ENCODE measurements at regions not wholly inside any gene's neighbourhood (a gene's known extent, or its start where the extent isn't known, plus 50 kb on each side); places are given as distances from the start of the nearest gene placed in this dataset.

- DNase-seq (ENCODE audit: extremely low read depth in 1 of 2, low read depth in 1 of 2) = no peak
Measured at GRCh38 chr7:46741938-46742540, 821.0 kb upstream of the IGFBP3 start.

GRCh38 chr7:46741181-46741580 is 820.1 kb upstream of the IGFBP3 start:
- no peak for DNase-seq (ENCODE audit: extremely low read depth in 1 of 2, low read depth in 1 of 2)

GRCh38 chr7:46739518-46740234 is 818.6 kb upstream of the IGFBP3 start:
- no peak for DNase-seq (ENCODE audit: extremely low read depth in 1 of 2, low read depth in 1 of 2)

DNA sequence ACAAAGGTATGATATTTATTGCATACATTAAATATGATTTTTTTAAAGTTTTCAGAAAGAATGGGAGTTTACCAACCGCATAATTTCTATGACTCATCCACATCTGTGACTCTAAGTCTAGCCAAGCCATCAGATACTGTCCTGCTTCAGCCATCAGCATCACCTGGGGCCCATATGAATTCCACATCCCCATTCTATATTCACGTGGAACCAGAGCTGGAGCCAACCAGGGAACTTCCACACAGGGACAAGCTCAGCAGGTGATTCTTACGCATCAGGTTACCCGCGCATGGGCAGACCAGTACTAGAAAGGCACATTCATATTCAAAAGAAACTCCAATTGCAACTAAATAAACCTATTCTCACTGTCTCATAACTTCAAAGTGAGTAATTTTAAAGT is 817.7 kb upstream of the IGFBP3 start:
- no peak for DNase-seq (ENCODE audit: extremely low read depth in 1 of 2, low read depth in 1 of 2)

- no peak for DNase-seq (ENCODE audit: extremely low read depth in 1 of 2, low read depth in 1 of 2)
Measured at GRCh38 chr7:46738165-46738564, 817.1 kb upstream of the IGFBP3 start.

- DNase-seq (ENCODE audit: extremely low read depth in 1 of 2, low read depth in 1 of 2) = no peak
Measured at GRCh38 chr7:46725838-46726237, 804.8 kb upstream of the IGFBP3 start.

- no peak for DNase-seq (ENCODE audit: extremely low read depth in 1 of 2, low read depth in 1 of 2)
Measured at GRCh38 chr7:46725136-46725535, 804.1 kb upstream of the IGFBP3 start.

DNA sequence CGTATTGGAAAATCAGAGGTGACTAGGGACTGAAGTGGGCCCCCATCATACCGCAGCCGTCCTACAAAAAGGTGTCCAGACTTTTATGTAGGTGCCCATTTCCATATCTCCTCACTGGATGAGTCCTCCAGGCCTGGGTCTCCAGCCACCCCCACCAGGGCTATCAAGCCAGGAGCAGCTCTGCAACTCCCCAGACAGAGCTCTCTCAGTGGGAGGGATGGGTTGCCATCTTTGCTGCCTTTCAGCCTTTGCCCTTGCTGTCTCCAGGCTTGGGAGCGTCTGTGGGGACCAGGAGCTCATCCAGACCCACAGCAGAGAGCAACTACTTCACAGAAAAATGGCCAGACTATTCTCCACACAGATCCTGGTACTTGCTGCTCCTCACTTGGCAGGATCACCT is 802.7 kb upstream of the IGFBP3 start:
- no peak for DNase-seq (ENCODE audit: extremely low read depth in 1 of 2, low read depth in 1 of 2)

- DNase-seq (ENCODE audit: extremely low read depth in 1 of 2, low read depth in 1 of 2) = no peak
Measured at GRCh38 chr7:46723003-46723402, 801.9 kb upstream of the IGFBP3 start.

GRCh38 chr7:46720761-46721160 is 799.7 kb upstream of the IGFBP3 start:
- DNase-seq (ENCODE audit: extremely low read depth in 1 of 2, low read depth in 1 of 2) = no peak

DNA sequence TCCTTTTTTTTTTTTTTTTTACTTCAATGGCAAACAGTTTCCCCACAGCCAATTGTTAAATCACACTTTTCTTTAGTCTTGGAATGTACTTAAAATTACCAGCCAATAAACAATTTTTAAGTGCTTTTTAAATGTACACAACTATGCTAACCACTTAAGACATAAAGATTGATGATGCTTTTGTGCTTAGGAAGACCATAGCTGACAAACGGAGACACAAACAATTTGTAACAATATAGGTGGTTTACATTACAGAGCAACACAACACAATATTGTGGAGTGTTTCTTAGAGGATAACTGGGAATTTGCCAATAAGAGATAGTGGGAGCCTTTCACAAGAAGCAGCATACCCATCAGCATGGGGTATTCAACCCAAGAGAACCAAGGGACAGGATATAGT is 798.5 kb upstream of the IGFBP3 start:
- no peak for DNase-seq (ENCODE audit: extremely low read depth in 1 of 2, low read depth in 1 of 2)

- DNase-seq (ENCODE audit: extremely low read depth in 1 of 2, low read depth in 1 of 2) = no peak
Measured at GRCh38 chr7:46716926-46717325, 795.9 kb upstream of the IGFBP3 start.

- no peak for DNase-seq (ENCODE audit: extremely low read depth in 1 of 2, low read depth in 1 of 2)
Measured at GRCh38 chr7:46715579-46715978, 794.5 kb upstream of the IGFBP3 start.

DNA sequence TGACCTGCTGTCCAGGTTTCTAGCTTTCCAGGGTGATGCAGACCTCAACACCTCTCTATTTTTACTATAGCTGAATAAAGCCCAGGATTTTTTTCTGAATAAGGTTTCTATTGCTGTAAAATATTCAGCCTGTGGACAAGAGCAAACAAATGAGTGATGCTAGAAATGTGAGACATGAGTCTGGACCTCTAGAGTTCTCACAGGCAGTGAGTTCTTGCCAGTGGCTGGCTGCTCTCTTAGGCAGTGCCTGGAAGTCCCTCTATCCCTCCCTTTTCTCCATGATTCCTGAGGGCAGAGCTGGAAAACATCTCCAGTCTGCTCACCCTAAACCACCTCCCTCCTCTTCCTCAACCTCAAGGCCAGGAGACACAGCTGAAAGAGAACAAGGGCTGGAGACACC is 793.8 kb upstream of the IGFBP3 start:
- no peak for DNase-seq (ENCODE audit: extremely low read depth in 1 of 2, low read depth in 1 of 2)

- DNase-seq (ENCODE audit: extremely low read depth in 1 of 2, low read depth in 1 of 2) = no peak
Measured at GRCh38 chr7:46713868-46714596, 793.0 kb upstream of the IGFBP3 start.

- DNase-seq (ENCODE audit: extremely low read depth in 1 of 2, low read depth in 1 of 2) = no peak
Measured at GRCh38 chr7:46710927-46711326, 789.9 kb upstream of the IGFBP3 start.

- DNase-seq (ENCODE audit: extremely low read depth in 1 of 2, low read depth in 1 of 2) = no peak
Measured at GRCh38 chr7:46707973-46708372, 786.9 kb upstream of the IGFBP3 start.

DNA sequence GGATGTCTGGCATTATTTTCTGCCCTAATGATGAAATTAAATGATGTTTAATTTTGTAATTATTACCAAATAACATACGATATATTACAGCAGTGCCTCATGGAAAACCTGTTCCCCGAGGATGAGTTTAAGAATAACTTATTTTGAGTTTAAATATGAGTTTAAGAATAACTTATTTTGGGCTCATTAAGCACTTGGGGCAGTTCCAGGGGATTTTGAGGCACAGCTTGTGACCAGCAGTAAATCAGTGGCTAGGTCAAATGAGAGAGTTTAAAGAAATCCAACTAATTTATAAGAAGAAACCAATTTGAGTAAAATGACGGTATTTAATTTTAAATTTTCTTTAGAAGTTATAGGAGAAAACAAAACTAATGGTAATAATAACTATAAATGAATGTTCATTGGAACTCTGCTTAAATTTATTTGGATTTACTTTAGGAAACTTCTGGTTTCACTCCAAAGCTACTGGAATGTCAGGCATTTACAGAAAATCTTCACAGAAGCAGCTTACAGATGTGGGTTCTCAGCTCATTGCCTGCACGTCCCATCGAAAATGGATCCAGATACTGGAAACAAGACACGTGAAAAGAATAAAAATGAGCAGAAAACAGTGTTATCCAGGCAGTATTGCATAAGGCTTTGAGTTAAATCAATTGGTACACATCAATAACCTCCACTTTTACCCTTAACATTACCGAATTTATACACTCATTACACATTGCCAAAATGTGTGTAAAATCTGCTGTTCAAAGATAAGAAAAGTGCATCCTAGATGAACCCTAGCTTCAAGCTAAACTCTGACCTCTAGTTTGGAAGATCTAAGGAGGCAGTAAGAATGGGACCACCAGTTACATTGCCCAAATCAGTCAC is 784.5 kb upstream of the IGFBP3 start:
- no peak for DNase-seq (ENCODE audit: extremely low read depth in 1 of 2, low read depth in 1 of 2)

DNA sequence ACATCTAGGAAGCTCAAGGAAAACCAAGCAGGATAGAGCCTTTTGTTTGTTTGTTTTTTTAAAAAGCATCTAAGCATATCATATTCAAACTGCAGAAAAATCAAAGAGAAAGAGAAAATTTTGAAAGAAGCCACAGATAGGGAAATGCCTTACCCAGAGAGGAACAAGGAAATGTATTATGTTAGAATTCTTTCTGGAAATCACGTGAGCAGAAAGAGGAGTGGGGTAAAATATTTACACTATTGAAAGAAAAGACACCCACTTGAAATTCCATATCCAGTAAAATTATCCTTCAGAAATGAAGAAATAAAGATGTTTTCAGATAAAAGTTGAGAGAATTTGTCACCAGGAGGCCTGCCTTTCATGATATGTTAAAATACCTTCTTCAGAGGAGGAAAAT is 775.7 kb upstream of the IGFBP3 start:
- no peak for DNase-seq (ENCODE audit: extremely low read depth in 1 of 2, low read depth in 1 of 2)

DNA sequence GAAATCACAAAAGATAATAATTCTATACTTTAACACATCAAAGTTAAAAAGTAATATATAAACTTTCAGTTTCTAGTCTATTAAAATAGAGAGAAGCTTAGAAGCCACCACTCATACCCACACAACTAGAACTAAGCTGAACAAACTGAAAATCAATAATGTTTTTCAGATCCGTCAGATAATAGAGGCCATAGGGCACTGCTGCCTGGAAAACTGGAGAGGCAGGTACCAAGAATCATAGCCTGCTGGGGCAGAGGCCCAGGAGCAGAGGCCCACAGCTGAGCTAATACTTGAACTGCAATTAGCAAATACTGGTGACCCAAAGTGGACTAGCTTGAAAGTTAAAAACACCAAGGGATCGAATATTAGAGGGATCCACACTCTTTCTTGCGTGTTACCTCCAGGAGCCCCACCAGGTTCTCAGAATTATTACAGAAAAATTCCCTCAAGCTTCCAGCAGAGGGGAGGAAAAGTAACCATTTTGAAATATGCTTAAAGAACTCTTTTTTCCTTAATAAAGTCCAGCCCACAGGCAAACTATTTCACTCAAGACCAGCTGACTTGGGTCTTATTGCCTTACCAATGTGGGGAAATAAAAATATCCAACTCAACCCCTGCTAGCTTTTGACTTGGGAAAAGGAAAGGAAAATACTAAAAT is 774.1 kb upstream of the IGFBP3 start:
- DNase-seq (ENCODE audit: extremely low read depth in 1 of 2, low read depth in 1 of 2) = no peak

DNA sequence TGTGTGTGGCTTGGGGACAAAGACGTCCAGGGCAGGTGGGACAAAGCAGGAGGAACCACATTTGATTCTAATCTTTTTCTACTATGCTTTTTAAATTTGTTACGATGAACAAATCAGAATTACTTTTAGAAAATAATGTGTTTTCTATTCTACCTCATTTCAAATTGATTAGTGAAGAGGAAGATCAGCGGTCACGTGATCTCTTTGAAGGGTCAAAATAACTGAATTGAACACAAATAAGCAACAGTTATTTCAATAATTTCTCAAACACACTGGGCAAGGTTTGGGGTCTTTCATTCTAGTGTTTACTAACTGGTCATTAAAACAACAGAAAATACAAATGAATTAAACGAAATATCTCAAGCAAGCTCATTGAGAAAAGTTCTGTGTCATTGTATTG is 773.0 kb upstream of the IGFBP3 start:
- no peak for DNase-seq (ENCODE audit: extremely low read depth in 1 of 2, low read depth in 1 of 2)
